ENCODE measurements at regions not wholly inside any gene's neighbourhood (a gene's known extent, or its start where the extent isn't known, plus 50 kb on each side); places are given as distances from the start of the nearest gene placed in this dataset.

- H3K27ac ChIP-seq = no peak overlapping the region
- no peak overlapping the region for H3K4me3 ChIP-seq
Measured at GRCh38 chr17:77076124-77076830, 64.5 kb upstream of the SEC14L1 start.

DNA sequence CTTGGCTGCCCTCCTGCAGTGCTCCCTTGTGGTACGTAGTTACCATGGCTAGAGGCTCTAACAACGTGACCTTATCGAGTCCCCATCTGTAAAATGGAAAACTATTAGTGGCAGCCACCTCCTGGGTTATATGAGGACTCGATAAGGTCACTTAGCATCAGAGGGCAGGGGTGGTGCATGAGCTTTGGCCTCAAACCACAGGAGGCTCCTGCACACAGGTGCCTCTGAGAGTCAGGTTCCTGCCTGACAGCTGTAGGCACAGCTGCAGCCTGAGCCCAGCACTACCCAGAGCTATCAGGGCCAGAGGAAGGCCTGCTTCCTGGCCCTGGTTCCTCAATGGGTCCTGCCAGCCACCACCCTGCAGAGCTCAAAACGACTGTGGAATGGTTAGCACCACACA lies 57.2 kb upstream of the SEC14L1 start:
- H3K27ac ChIP-seq = no peak overlapping the region
- no peak overlapping the region for H3K4me3 ChIP-seq

- no peak overlapping the region for H3K27ac ChIP-seq
- H3K4me3 ChIP-seq = no peak overlapping the region
Measured at GRCh38 chr17:77085926-77086432, 54.8 kb upstream of the SEC14L1 start.

DNA sequence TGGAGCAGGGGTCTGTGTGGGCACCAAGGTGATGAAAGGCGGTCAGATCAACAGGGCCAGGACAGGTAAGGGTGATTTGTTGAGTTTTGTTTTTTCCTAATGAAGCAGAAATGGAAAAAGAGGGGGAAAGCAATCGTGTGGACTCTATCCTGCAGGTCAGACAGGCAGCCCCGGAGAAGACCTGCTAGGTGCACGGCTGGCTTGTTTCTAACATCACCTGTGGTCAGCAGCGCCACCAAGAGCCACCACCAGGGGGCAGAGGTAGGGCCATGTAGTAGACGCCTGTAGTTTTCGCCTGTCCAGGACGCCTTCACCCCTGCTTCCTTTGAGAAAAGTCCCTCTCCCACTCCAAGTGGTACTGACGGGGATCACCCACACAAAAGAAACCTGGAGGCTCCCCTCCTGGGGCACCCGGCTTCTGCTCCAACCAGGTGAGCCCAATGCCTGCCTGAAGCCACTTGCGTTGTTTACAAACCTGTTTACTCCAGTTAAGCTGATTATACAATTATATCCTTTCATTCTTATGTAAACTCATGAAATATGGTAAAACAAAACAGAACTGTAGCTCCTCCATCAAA lies 54.2 kb upstream of the SEC14L1 start:
- H3K4me3 ChIP-seq = no peak overlapping the region
- no peak overlapping the region for H3K27ac ChIP-seq

DNA sequence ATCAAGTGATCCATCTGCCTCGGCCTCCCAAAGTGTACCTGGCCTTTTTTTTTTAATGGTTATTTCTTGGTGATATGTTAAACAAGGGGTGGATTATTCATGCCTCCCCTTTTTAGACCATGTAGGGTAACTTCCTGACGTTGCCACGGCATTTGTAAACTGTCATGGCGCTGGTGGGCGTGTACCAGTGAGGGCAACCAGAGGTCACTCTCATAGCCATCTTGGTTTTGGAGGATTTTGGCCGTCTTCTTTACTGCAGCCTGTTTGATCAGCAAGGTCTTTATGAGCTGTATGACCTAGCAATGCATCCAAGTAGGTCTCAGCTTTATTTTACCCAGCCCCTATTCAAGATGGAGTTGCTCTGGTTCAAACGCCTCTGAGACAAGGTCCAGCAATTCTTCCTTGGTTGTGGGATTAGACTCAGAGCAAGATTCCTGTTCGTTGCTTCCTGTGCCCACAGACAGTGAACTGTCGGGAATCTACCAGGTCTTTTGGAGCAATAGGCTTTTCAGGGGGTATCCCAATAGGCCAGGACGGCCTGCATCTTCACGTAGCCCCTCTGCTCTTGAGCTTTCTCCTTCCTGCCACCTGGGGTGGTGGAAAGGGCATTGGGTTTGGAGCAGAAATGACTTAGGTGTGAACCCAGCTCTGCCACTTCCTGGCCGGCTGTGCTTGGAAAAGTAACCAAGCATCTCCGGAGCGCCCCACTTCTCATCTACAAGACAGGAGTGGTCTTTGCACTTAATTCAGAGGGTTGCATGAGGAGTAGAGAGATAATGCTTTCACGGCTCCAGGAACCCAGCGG lies 52.9 kb upstream of the SEC14L1 start:
- Histone ChIP-seq H3K4me3 (peak overlapping the region; percentile 65 to 88 (median 71)), H3K27ac (peak overlapping the region in 20 of 21 experiments; percentile 73 to 97 (median 92))

DNA sequence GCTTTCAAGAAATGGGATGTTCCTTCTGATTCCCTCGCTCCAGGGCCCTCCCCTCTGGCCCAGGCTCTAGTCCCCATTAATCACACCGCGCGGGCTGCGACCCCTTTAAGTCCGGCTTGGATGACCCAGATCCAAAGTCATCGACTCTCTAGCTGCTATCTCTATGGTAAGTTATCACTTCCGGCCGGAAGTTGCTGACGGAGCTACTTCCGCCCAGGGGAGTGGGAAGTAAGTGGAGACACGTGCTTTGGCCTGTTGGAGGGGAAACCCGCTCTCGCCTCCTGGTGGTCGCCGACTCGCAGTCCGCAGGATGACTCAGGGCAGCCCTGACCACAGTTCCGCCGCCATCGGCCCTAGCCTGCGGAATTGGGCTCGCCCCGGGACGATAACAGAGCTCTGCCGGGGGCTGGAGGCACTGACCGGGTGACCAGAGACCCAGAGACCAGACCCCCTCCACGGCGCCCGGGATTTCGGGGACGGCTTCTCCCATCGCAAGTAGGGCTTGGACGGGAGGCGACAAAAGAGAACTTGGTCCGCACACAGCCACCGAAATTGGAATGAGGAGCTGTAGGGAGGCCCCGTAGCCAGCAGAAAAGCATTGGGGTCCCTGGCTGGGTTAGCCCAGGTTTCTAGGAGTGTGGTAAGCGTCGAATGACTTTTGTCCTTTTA lies 52.2 kb upstream of the SEC14L1 start:
- peak overlapping the region; percentile 65 to 88 (median 71) for H3K4me3 ChIP-seq
- H3K27ac ChIP-seq = peak overlapping the region; percentile 72 to 97 (median 92)

DNA sequence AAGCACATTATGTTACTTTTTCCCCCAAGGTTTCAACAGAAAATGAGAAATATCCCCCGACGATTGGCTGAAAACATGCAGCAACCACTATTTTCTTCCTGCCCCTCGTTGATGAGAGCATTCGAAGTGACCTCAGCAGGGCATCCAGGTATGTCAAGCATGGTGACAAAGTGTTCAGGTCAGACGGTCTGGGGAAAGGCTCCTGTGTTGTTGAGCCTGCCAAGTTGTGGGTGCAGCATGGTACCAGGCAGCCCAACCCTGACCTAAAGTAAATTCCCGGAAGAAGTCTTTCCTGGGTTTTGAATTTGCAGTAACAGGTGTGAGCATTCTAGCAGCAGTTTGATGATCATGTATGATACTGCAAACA lies 51.7 kb upstream of the SEC14L1 start:
- Histone ChIP-seq H3K27ac (peak overlapping the region; percentile 72 to 97 (median 92)), H3K4me3 (peak overlapping the region; percentile 65 to 88 (median 71))

- peak overlapping the region in 6 of 21 experiments; percentile 25 to 97 (median 94) for H3K27ac ChIP-seq
Measured at GRCh38 chr17:77089949-77090348, 50.8 kb upstream of the SEC14L1 start.

DNA sequence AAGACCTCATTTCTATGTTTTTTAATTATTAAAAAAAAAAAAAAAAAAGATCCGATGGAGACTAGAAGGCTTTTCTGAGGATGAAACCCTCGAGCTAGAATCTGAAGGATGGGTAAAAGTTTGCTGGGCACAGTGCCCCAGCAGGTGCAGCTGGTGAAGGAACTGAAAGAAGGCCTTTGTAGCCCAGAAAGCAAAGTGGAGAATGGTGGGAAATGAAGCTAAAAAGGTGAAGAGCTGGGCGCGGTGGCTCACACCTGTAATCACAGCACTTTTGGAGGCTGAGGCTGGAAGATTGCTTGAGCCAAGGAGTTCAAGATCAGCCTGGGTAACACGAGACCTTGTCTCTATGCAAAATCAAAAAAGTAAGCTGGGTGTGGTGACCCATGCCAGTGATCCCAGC lies 50.3 kb upstream of the SEC14L1 start:
- Histone ChIP-seq H3K27ac (no peak overlapping the region), H3K4me3 (no peak overlapping the region)

More at GRCh38 chr17:77089949-77090348, 50.8 kb upstream of the SEC14L1 start:
- peak overlapping the region in 1 of 7 experiments; percentile 71 for H3K4me3 ChIP-seq

All from skin epidermis (tissue), 12 donors.